ENCODE measurements at regions not wholly inside any gene's neighbourhood (a gene's known extent, or its start where the extent isn't known, plus 50 kb on each side); places are given as distances from the start of the nearest gene placed in this dataset.

- no peaks in the 10 kb centered on the region for H3K9me3 ChIP-seq (ENCODE audit: control insufficient read depth, low read depth, low read length)
- H3K27me3 ChIP-seq (ENCODE audit: control insufficient read depth, insufficient read depth, low read length), result no peaks in the 10 kb centered on the region
- peaks cover 12% of the 10 kb centered on the region for H3K4me1 ChIP-seq (ENCODE audit: control insufficient read depth, low read depth, low read length)
- no peak overlapping the region for H3K27ac ChIP-seq (ENCODE audit: low read length)
- H3K4me3 ChIP-seq (ENCODE audit: low read length), result no peak overlapping the region
- H3K36me3 ChIP-seq (ENCODE audit: control insufficient read depth, low read depth, low read length), result no peaks in the 10 kb centered on the region
- no peak overlapping the region for H3K9ac ChIP-seq (ENCODE audit: low read length)
These were observed 727.5 kb downstream of the KCNJ2 start for GRCh38 chr17:70896843-70897242.

GRCh38 chr17:70897446-70897845, 728.1 kb downstream of the KCNJ2 start:
- Histone ChIP-seq H3K27ac (ENCODE audit: low read length) (no peak overlapping the region), H3K9me3 (ENCODE audit: control insufficient read depth, low read depth, low read length) (no peaks in the 10 kb centered on the region), H3K27me3 (ENCODE audit: control insufficient read depth, insufficient read depth, low read length) (no peaks in the 10 kb centered on the region), H3K36me3 (ENCODE audit: control insufficient read depth, low read depth, low read length) (no peaks in the 10 kb centered on the region), H3K9ac (ENCODE audit: low read length) (no peak overlapping the region), H3K4me3 (ENCODE audit: low read length) (no peak overlapping the region), H3K4me1 (ENCODE audit: control insufficient read depth, low read depth, low read length) (peaks cover 12% of the 10 kb centered on the region)

GRCh38 chr17:70901870-70902269, 732.5 kb downstream of the KCNJ2 start:
- Histone ChIP-seq H3K4me3 (ENCODE audit: low read length) (no peak overlapping the region), H3K27me3 (ENCODE audit: control insufficient read depth, insufficient read depth, low read length) (no peaks in the 10 kb centered on the region), H3K36me3 (ENCODE audit: control insufficient read depth, low read depth, low read length) (no peaks in the 10 kb centered on the region), H3K4me1 (ENCODE audit: control insufficient read depth, low read depth, low read length) (peaks cover 17% of the 10 kb centered on the region), H3K9ac (ENCODE audit: low read length) (no peak overlapping the region), H3K9me3 (ENCODE audit: control insufficient read depth, low read depth, low read length) (no peaks in the 10 kb centered on the region), H3K27ac (ENCODE audit: low read length) (no peak overlapping the region)

- no peaks in the 10 kb centered on the region for H3K9me3 ChIP-seq (ENCODE audit: control insufficient read depth, low read depth, low read length)
- no peaks in the 10 kb centered on the region for H3K36me3 ChIP-seq (ENCODE audit: control insufficient read depth, low read depth, low read length)
- H3K4me3 ChIP-seq (ENCODE audit: low read length), result no peak overlapping the region
- no peak overlapping the region for H3K27ac ChIP-seq (ENCODE audit: low read length)
- H3K4me1 ChIP-seq (ENCODE audit: control insufficient read depth, low read depth, low read length), result peaks cover 10% of the 10 kb centered on the region
- no peaks in the 10 kb centered on the region for H3K27me3 ChIP-seq (ENCODE audit: control insufficient read depth, insufficient read depth, low read length)
- no peak overlapping the region for H3K9ac ChIP-seq (ENCODE audit: low read length)
These were observed 736.5 kb downstream of the KCNJ2 start for GRCh38 chr17:70905796-70906195.

GRCh38 chr17:70906808-70907207, 737.5 kb downstream of the KCNJ2 start:
- H3K27ac ChIP-seq (ENCODE audit: low read length), result no peak overlapping the region
- H3K4me3 ChIP-seq (ENCODE audit: low read length), result peak overlapping the region; percentile 10
- H3K4me1 ChIP-seq (ENCODE audit: control insufficient read depth, low read depth, low read length), result peaks cover 10% of the 10 kb centered on the region
- no peak overlapping the region for H3K9ac ChIP-seq (ENCODE audit: low read length)
- H3K27me3 ChIP-seq (ENCODE audit: control insufficient read depth, insufficient read depth, low read length), result no peaks in the 10 kb centered on the region
- H3K9me3 ChIP-seq (ENCODE audit: control insufficient read depth, low read depth, low read length), result no peaks in the 10 kb centered on the region
- H3K36me3 ChIP-seq (ENCODE audit: control insufficient read depth, low read depth, low read length), result no peaks in the 10 kb centered on the region

- Histone ChIP-seq H3K9ac (ENCODE audit: low read length) (no peak overlapping the region), H3K27me3 (ENCODE audit: control insufficient read depth, insufficient read depth, low read length) (no peaks in the 10 kb centered on the region), H3K9me3 (ENCODE audit: control insufficient read depth, low read depth, low read length) (no peaks in the 10 kb centered on the region), H3K4me1 (ENCODE audit: control insufficient read depth, low read depth, low read length) (no peaks in the 10 kb centered on the region), H3K27ac (ENCODE audit: low read length) (no peak overlapping the region), H3K36me3 (ENCODE audit: control insufficient read depth, low read depth, low read length) (no peaks in the 10 kb centered on the region), H3K4me3 (ENCODE audit: low read length) (no peak overlapping the region)
These were observed 743.6 kb downstream of the KCNJ2 start for GRCh38 chr17:70912716-70913485.

GRCh38 chr17:70916469-70916868, 747.1 kb downstream of the KCNJ2 start:
- H3K27ac ChIP-seq (ENCODE audit: low read length), result no peak overlapping the region
- H3K4me1 ChIP-seq (ENCODE audit: control insufficient read depth, low read depth, low read length), result no peaks in the 10 kb centered on the region
- no peak overlapping the region for H3K4me3 ChIP-seq (ENCODE audit: low read length)
- no peaks in the 10 kb centered on the region for H3K36me3 ChIP-seq (ENCODE audit: control insufficient read depth, low read depth, low read length)
- H3K9ac ChIP-seq (ENCODE audit: low read length), result no peak overlapping the region
- H3K9me3 ChIP-seq (ENCODE audit: control insufficient read depth, low read depth, low read length), result no peaks in the 10 kb centered on the region
- H3K27me3 ChIP-seq (ENCODE audit: control insufficient read depth, insufficient read depth, low read length), result no peaks in the 10 kb centered on the region

GRCh38 chr17:70919241-70919640, 749.9 kb downstream of the KCNJ2 start:
- Histone ChIP-seq H3K9ac (ENCODE audit: low read length) (no peak overlapping the region), H3K4me3 (ENCODE audit: low read length) (no peak overlapping the region), H3K27me3 (ENCODE audit: control insufficient read depth, insufficient read depth, low read length) (no peaks in the 10 kb centered on the region), H3K36me3 (ENCODE audit: control insufficient read depth, low read depth, low read length) (no peaks in the 10 kb centered on the region), H3K27ac (ENCODE audit: low read length) (no peak overlapping the region), H3K9me3 (ENCODE audit: control insufficient read depth, low read depth, low read length) (no peaks in the 10 kb centered on the region), H3K4me1 (ENCODE audit: control insufficient read depth, low read depth, low read length) (no peaks in the 10 kb centered on the region)

GRCh38 chr17:70920416-70920815, 751.1 kb downstream of the KCNJ2 start:
- H3K9me3 ChIP-seq (ENCODE audit: control insufficient read depth, low read depth, low read length), result no peaks in the 10 kb centered on the region
- H3K27ac ChIP-seq (ENCODE audit: low read length), result no peak overlapping the region
- H3K4me3 ChIP-seq (ENCODE audit: low read length), result no peak overlapping the region
- H3K36me3 ChIP-seq (ENCODE audit: control insufficient read depth, low read depth, low read length), result no peaks in the 10 kb centered on the region
- no peaks in the 10 kb centered on the region for H3K27me3 ChIP-seq (ENCODE audit: control insufficient read depth, insufficient read depth, low read length)
- H3K9ac ChIP-seq (ENCODE audit: low read length), result no peak overlapping the region
- no peaks in the 10 kb centered on the region for H3K4me1 ChIP-seq (ENCODE audit: control insufficient read depth, low read depth, low read length)

- Histone ChIP-seq H3K4me1 (ENCODE audit: control insufficient read depth, low read depth, low read length) (no peaks in the 10 kb centered on the region), H3K4me3 (ENCODE audit: low read length) (no peak overlapping the region), H3K36me3 (ENCODE audit: control insufficient read depth, low read depth, low read length) (no peaks in the 10 kb centered on the region), H3K27me3 (ENCODE audit: control insufficient read depth, insufficient read depth, low read length) (no peaks in the 10 kb centered on the region), H3K9ac (ENCODE audit: low read length) (no peak overlapping the region), H3K27ac (ENCODE audit: low read length) (no peak overlapping the region), H3K9me3 (ENCODE audit: control insufficient read depth, low read depth, low read length) (no peaks in the 10 kb centered on the region)
These were observed 752.9 kb downstream of the KCNJ2 start for GRCh38 chr17:70922268-70922667.

GRCh38 chr17:70924776-70925175, 755.4 kb downstream of the KCNJ2 start:
- Histone ChIP-seq H3K4me3 (ENCODE audit: low read length) (no peak overlapping the region), H3K9me3 (ENCODE audit: control insufficient read depth, low read depth, low read length) (no peaks in the 10 kb centered on the region), H3K27me3 (ENCODE audit: control insufficient read depth, insufficient read depth, low read length) (no peaks in the 10 kb centered on the region), H3K4me1 (ENCODE audit: control insufficient read depth, low read depth, low read length) (no peaks in the 10 kb centered on the region), H3K36me3 (ENCODE audit: control insufficient read depth, low read depth, low read length) (no peaks in the 10 kb centered on the region), H3K9ac (ENCODE audit: low read length) (no peak overlapping the region), H3K27ac (ENCODE audit: low read length) (no peak overlapping the region)

GRCh38 chr17:70929226-70929625, 759.9 kb downstream of the KCNJ2 start:
- no peaks in the 10 kb centered on the region for H3K36me3 ChIP-seq (ENCODE audit: control insufficient read depth, low read depth, low read length)
- no peaks in the 10 kb centered on the region for H3K4me1 ChIP-seq (ENCODE audit: control insufficient read depth, low read depth, low read length)
- no peaks in the 10 kb centered on the region for H3K9me3 ChIP-seq (ENCODE audit: control insufficient read depth, low read depth, low read length)
- no peak overlapping the region for H3K27ac ChIP-seq (ENCODE audit: low read length)
- no peak overlapping the region for H3K4me3 ChIP-seq (ENCODE audit: low read length)
- H3K27me3 ChIP-seq (ENCODE audit: control insufficient read depth, insufficient read depth, low read length), result no peaks in the 10 kb centered on the region
- no peak overlapping the region for H3K9ac ChIP-seq (ENCODE audit: low read length)

All from iPS-18a (cell line).